NCI-H1417 (cell line): ENCODE measurements at regions not wholly inside any gene's neighbourhood (a gene's known extent, or its start where the extent isn't known, plus 50 kb on each side); places are given as distances from the start of the nearest gene placed in this dataset.

ENCODE experiments used
- DNase-seq, 3 experiments: peaks; one replicate each; lab custom pipeline; 2025; lab: John Stamatoyannopoulos, UW

GRCh38 chr6:170162775-170163404 lies 128.0 kb downstream of the DLL1 start:
- DNase-seq = no peak

GRCh38 chr6:170162011-170162774 lies 128.7 kb downstream of the DLL1 start:
- no peak for DNase-seq

GRCh38 chr6:170160628-170161611 lies 130.0 kb downstream of the DLL1 start:
- DNase-seq = no peak

GRCh38 chr6:170160031-170160627 lies 130.7 kb downstream of the DLL1 start:
- DNase-seq = no peak

- DNase-seq = no peak
Observed at GRCh38 chr6:170159022-170159965, 131.6 kb downstream of the DLL1 start.

- no peak for DNase-seq
Observed at GRCh38 chr6:170158296-170159021, 132.4 kb downstream of the DLL1 start.

GRCh38 chr6:170157567-170158218 lies 133.2 kb downstream of the DLL1 start:
- no peak for DNase-seq

- DNase-seq = no peak
Observed at GRCh38 chr6:170156448-170157375, 134.2 kb downstream of the DLL1 start.

GRCh38 chr6:170155464-170156196 lies 135.2 kb downstream of the DLL1 start:
- DNase-seq = no peak

- DNase-seq = no peak
Observed at GRCh38 chr6:170153436-170154319, 137.2 kb downstream of the DLL1 start.

GRCh38 chr6:170152989-170153388 lies 137.9 kb downstream of the DLL1 start:
- peak; percentile 84 to 96 (median 88) for DNase-seq

GRCh38 chr6:170152124-170152926 lies 138.6 kb downstream of the DLL1 start:
- no peak for DNase-seq

GRCh38 chr6:170151804-170152123 lies 139.1 kb downstream of the DLL1 start:
- DNase-seq = no peak

GRCh38 chr6:170151321-170151771 lies 139.5 kb downstream of the DLL1 start:
- peak in 2 of 3 experiments; percentile 40 to 50 for DNase-seq

- DNase-seq = no peak
Observed at GRCh38 chr6:170150590-170150945, 140.3 kb downstream of the DLL1 start.
